Mesenchymal stem cell (in vitro differentiated cells and primary cell): ENCODE measurements at regions not wholly inside any gene's neighbourhood (a gene's known extent, or its start where the extent isn't known, plus 50 kb on each side); places are given as distances from the start of the nearest gene placed in this dataset.

Source experiments
- DNase-seq: peaks from one replicate; pipeline ENCODE4 v3.0.0-alpha.2; 2013
- H2AFZ ChIP-seq: one replicate; pipeline ENCODE4 v1.6.1; 2013; ENCODE audit warnings: low read depth, mild to moderate bottlenecking, control low read depth, inconsistent platforms, low read length, moderate library complexity
- H2AK5ac ChIP-seq: 2 replicates; pipeline ENCODE4 v1.6.1; 2013; ENCODE audit warnings: low read length, moderate library complexity, mild to moderate bottlenecking, inconsistent platforms; ENCODE audit not compliant: severe bottlenecking
- H2BK120ac ChIP-seq: one replicate; pipeline ENCODE4 v1.6.1; 2013; ENCODE audit warnings: low read depth, mild to moderate bottlenecking, inconsistent platforms, low read length, moderate library complexity
- H2BK12ac ChIP-seq, 2 experiments: one replicate each; pipeline ENCODE4 v1.6.1; 2013; ENCODE audit warnings: inconsistent platforms in 2 of 2, low read length in 2 of 2, mild to moderate bottlenecking in 2 of 2, moderate library complexity in 2 of 2, control low read depth in 1 of 2
- H2BK15ac ChIP-seq: one replicate; pipeline ENCODE4 v1.6.1; 2013; ENCODE audit warnings: mild to moderate bottlenecking, low read depth, inconsistent platforms; ENCODE audit not compliant: poor library complexity, severe bottlenecking
- H2BK5ac ChIP-seq: 2 replicates; pipeline ENCODE4 v1.6.1; 2013; ENCODE audit warnings: low read depth, mild to moderate bottlenecking, low read length, control low read depth, inconsistent platforms; ENCODE audit not compliant: poor library complexity, severe bottlenecking
- H3K14ac ChIP-seq, 2 experiments: one replicate each; pipeline ENCODE4 v1.6.1; 2013; ENCODE audit warnings: inconsistent platforms in 2 of 2, low read length in 2 of 2, control low read depth in 1 of 2, mild to moderate bottlenecking in 1 of 2, moderate library complexity in 1 of 2
- H3K18ac ChIP-seq, 2 experiments: one replicate each; pipeline ENCODE4 v1.6.1; 2013; ENCODE audit warnings: inconsistent platforms in 2 of 2, low read length in 2 of 2, control low read depth in 1 of 2, low read depth in 1 of 2, mild to moderate bottlenecking in 1 of 2
- H3K23ac ChIP-seq, 2 experiments: one replicate each; pipeline ENCODE4 v1.6.1; 2013; ENCODE audit warnings: inconsistent platforms in 2 of 2, low read length in 2 of 2, mild to moderate bottlenecking in 2 of 2, moderate library complexity in 2 of 2, control low read depth in 1 of 2
- H3K27ac ChIP-seq: 2 replicates; pipeline ENCODE4 v1.5.1; 2013; ENCODE audit warnings: mild to moderate bottlenecking, moderate library complexity, low read length, control low read depth, inconsistent platforms; ENCODE audit not compliant: poor library complexity, severe bottlenecking
- H3K27me3 ChIP-seq, 2 experiments: 2 replicates each; pipeline versions ENCODE4 v1.6.1 to v1.7.0; 2013; ENCODE audit warnings: low read length in 2 of 2, mild to moderate bottlenecking in 2 of 2, moderate library complexity in 2 of 2, control low read depth in 1 of 2, inconsistent platforms in 1 of 2; ENCODE audit not compliant: control insufficient read depth in 1 of 2, insufficient read depth in 1 of 2
- H3K36me3 ChIP-seq, 2 experiments: 2 replicates each; pipeline versions ENCODE4 v1.6.1 to v1.7.0; 2013; ENCODE audit warnings: low read length in 2 of 2, control low read depth in 1 of 2, inconsistent platforms in 1 of 2, low read depth in 1 of 2, mild to moderate bottlenecking in 1 of 2; ENCODE audit not compliant: insufficient read depth in 2 of 2, control insufficient read depth in 1 of 2
- H3K4ac ChIP-seq, 2 experiments: one replicate each; pipeline ENCODE4 v1.6.1; 2013; ENCODE audit warnings: inconsistent platforms in 2 of 2, low read length in 2 of 2, mild to moderate bottlenecking in 2 of 2, moderate library complexity in 2 of 2, control low read depth in 1 of 2, low read depth in 1 of 2
- H3K4me1 ChIP-seq: 2 replicates; pipeline ENCODE4 v1.6.1; 2013; ENCODE audit warnings: low read depth, low read length, control low read depth; ENCODE audit not compliant: control insufficient read depth, insufficient read depth
- H3K4me2 ChIP-seq: 2 replicates; pipeline ENCODE4 v1.6.1; 2013; ENCODE audit warnings: low read length, mild to moderate bottlenecking, inconsistent platforms; ENCODE audit not compliant: poor library complexity, severe bottlenecking
- H3K4me3 ChIP-seq, 2 experiments: 2 replicates each; pipeline versions ENCODE4 v1.5.1 to v1.7.0; 2013; ENCODE audit warnings: low read length in 2 of 2, mild to moderate bottlenecking in 2 of 2, control low read depth in 1 of 2, low read depth in 1 of 2; ENCODE audit not compliant: insufficient read depth in 1 of 2
- H3K79me1 ChIP-seq: replicated peaks from 2 replicates; pipeline ENCODE4 v1.6.1; 2013; ENCODE audit warnings: mild to moderate bottlenecking, control low read depth, low read length, inconsistent platforms; ENCODE audit not compliant: poor library complexity, severe bottlenecking
- H3K9ac ChIP-seq: 2 replicates; pipeline ENCODE4 v1.7.0; 2013; ENCODE audit warnings: mild to moderate bottlenecking, low read length, moderate library complexity
- H3K9me3 ChIP-seq: 2 replicates; pipeline ENCODE4 v1.7.0; 2013; ENCODE audit warnings: mild to moderate bottlenecking, low read length; ENCODE audit not compliant: control insufficient read depth
- H4K8ac ChIP-seq: one replicate; pipeline ENCODE4 v1.6.1; 2013; ENCODE audit warnings: inconsistent platforms, mild to moderate bottlenecking, low read length, moderate library complexity
- H4K91ac ChIP-seq: one replicate; pipeline ENCODE4 v1.6.1; 2013; ENCODE audit warnings: mild to moderate bottlenecking, low read length, inconsistent platforms
- WGBS: methylation state at CpG from one replicate; pipeline ENCODE4 v1.1.7; 2013; ENCODE audit warnings: mixed read lengths; 5-methylcytosine and 5-hydroxymethylcytosine counted together

- Histone ChIP-seq H3K4me3 (no peak overlapping the region), H2AK5ac (no peak overlapping the region), H3K23ac (no peak overlapping the region), H4K91ac (no peak overlapping the region), H3K79me1 (peaks cover 2% of the 10 kb centered on the region), H3K18ac (no peak overlapping the region), H3K9ac (no peak overlapping the region), H3K27ac (no peak overlapping the region), H3K4me1 (no peaks in the 10 kb centered on the region), H3K14ac (no peak overlapping the region), H2BK5ac (no peak overlapping the region), H2BK12ac (no peak overlapping the region), H3K9me3 (no peaks in the 10 kb centered on the region), H3K36me3 (no peaks in the 10 kb centered on the region), H3K27me3 (no peaks in the 10 kb centered on the region), H3K4ac (no peak overlapping the region), H3K4me2 (no peak overlapping the region), H2AFZ (no peak overlapping the region), H4K8ac (peak overlapping the region; percentile 38), H2BK15ac (no peak overlapping the region), H2BK120ac (no peak overlapping the region)
- 93% methylated on average over 6 of the region's 6 CpGs for WGBS
- DNase-seq: no peak
Measured at GRCh38 chr4:56191534-56191933, 195.8 kb downstream of the AASDH start.

DNA sequence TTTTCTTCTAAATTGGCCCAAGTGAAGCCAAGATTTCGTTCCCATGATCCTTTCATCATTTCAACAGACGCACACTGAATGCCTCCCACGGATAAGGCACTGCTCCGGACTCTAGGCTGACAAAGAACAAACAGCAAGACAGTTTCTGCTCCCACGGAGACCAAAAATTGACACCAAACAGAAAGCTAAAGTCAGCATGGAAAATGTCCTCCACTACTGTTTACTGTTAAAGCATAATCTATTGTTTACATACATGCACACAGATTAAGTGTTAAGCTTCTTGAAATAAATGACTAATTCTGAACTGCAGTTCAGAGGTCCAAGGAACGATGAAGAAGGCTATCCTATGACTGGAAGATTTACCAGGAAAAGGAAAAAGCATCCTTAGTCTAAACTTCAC is 199.6 kb downstream of the AASDH start:
- no peak overlapping the region for H3K27ac ChIP-seq

DNA sequence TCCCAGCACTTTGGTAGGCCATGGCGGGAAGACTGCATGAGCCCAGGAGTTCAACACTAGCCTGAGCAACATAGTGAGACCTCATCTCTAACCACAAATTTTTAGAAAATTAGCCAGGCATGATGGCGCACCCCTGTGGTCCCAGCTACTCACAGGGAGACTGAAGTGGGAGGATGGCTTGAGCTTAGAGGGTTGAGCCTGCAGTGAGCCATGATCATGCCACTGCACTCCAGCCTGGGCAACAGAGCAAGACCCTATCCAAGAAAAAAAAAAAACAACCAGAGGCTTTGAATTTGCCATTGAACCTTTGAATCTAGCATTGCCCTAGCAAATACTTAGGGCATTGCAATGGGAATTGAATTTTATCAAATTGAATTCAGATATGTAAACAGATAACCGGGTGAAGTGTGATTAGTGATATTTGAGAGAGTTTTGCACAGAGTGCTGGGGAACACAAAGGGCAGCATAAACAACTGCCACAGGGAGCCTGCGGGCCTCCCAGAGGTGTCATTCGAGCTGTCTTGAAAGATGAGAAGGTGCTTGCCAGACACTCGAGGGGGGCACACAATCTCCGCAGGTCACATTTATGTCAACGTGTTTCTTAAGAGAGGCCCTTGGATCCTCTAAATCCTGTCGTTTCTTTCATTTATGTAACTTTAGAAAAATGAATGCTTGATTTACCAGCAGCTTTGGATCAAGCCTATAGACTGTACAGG is 200.3 kb downstream of the AASDH start:
- peaks cover 0 to 5% of the 10 kb centered on the region in 2 experiments for H3K36me3 ChIP-seq
- H3K27me3 ChIP-seq: no peaks in the 10 kb centered on the region
- H2BK120ac ChIP-seq: no peak overlapping the region
- no peak overlapping the region for H3K27ac ChIP-seq
- no peak overlapping the region for H3K4me3 ChIP-seq
- DNase-seq: no peak
- no peaks in the 10 kb centered on the region for H3K9me3 ChIP-seq
- no peak overlapping the region for H2AFZ ChIP-seq
- H3K18ac ChIP-seq: no peak overlapping the region
- 62% methylated on average over 9 of the region's 9 CpGs for WGBS
- no peak overlapping the region for H3K9ac ChIP-seq
- no peak overlapping the region for H2BK5ac ChIP-seq
- no peak overlapping the region for H4K91ac ChIP-seq
- H3K4ac ChIP-seq: no peak overlapping the region
- H3K23ac ChIP-seq: no peak overlapping the region
- H2BK12ac ChIP-seq: no peak overlapping the region
- no peak overlapping the region for H2BK15ac ChIP-seq
- H3K4me2 ChIP-seq: no peak overlapping the region
- no peak overlapping the region for H3K14ac ChIP-seq
- no peak overlapping the region for H4K8ac ChIP-seq
- H2AK5ac ChIP-seq: no peak overlapping the region
- H3K79me1 ChIP-seq: peaks cover 2% of the 10 kb centered on the region
- H3K4me1 ChIP-seq: peaks cover 2% of the 10 kb centered on the region

More for the DNA sequence above, 199.6 kb downstream of the AASDH start:
- 53% methylated on average over 5 of the region's 6 CpGs for WGBS
- DNase-seq: peak; percentile 74
- no peak overlapping the region for H3K4me3 ChIP-seq
- no peak overlapping the region for H2BK120ac ChIP-seq
- no peak overlapping the region for H2AFZ ChIP-seq
- H2BK5ac ChIP-seq: no peak overlapping the region
- H3K4me2 ChIP-seq: no peak overlapping the region
- no peak overlapping the region for H2BK15ac ChIP-seq
- no peak overlapping the region for H3K4ac ChIP-seq
- H2BK12ac ChIP-seq: no peak overlapping the region
- peaks cover 2% of the 10 kb centered on the region for H3K79me1 ChIP-seq
- H3K14ac ChIP-seq: no peak overlapping the region
- H3K9ac ChIP-seq: no peak overlapping the region
- H3K23ac ChIP-seq: no peak overlapping the region
- no peak overlapping the region for H4K91ac ChIP-seq
- no peak overlapping the region for H2AK5ac ChIP-seq
- no peak overlapping the region for H3K18ac ChIP-seq
- H3K9me3 ChIP-seq: no peaks in the 10 kb centered on the region
- no peaks in the 10 kb centered on the region for H3K4me1 ChIP-seq
- no peaks in the 10 kb centered on the region for H3K27me3 ChIP-seq
- H3K36me3 ChIP-seq: no peaks in the 10 kb centered on the region
- no peak overlapping the region for H4K8ac ChIP-seq

DNA sequence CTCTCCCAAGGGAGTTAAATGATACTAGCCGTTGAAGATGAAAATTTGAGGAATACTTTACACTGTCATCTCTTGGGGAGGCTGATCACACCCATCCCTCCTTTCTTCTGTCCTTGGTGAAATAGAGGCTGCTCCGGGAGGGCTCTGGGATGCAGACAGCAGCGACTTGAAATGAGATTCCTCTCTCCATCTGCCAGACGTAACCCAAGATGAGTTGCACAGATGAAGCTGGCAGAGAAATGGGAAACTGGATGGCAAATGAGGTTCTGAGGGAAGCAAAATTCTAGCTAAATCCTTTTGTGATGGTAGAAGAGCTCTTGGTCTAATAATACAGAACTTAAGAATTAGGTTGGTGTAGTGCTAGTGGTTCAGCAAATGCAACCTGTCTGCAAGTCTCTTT is 201.4 kb downstream of the AASDH start:
- no peak overlapping the region for H2AK5ac ChIP-seq
- H2BK120ac ChIP-seq: no peak overlapping the region
- no peak overlapping the region for H4K91ac ChIP-seq
- no peak overlapping the region for H2BK5ac ChIP-seq
- no peak overlapping the region for H3K27ac ChIP-seq
- whole genome bisulfite sequencing: 97% methylated on average over 4 of the region's 4 CpGs
- no peak overlapping the region for H3K18ac ChIP-seq
- H3K9me3 ChIP-seq: no peaks in the 10 kb centered on the region
- no peak overlapping the region for H3K4me3 ChIP-seq
- no peak overlapping the region for H3K23ac ChIP-seq
- H3K4me1 ChIP-seq: peaks cover 2% of the 10 kb centered on the region
- peaks cover 0 to 6% of the 10 kb centered on the region in 2 experiments for H3K36me3 ChIP-seq
- H2BK12ac ChIP-seq: no peak overlapping the region
- DNase-seq: no peak
- no peak overlapping the region for H4K8ac ChIP-seq
- H3K27me3 ChIP-seq: no peaks in the 10 kb centered on the region
- no peak overlapping the region for H3K4me2 ChIP-seq
- no peak overlapping the region for H3K9ac ChIP-seq
- H2BK15ac ChIP-seq: no peak overlapping the region
- H3K79me1 ChIP-seq: peaks cover 2% of the 10 kb centered on the region
- no peak overlapping the region for H2AFZ ChIP-seq
- no peak overlapping the region for H3K14ac ChIP-seq
- no peak overlapping the region for H3K4ac ChIP-seq
